22Rv1 (cell line): ENCODE measurements at regions not wholly inside any gene's neighbourhood (a gene's known extent, or its start where the extent isn't known, plus 50 kb on each side); places are given as distances from the start of the nearest gene placed in this dataset.

Source experiments
- ZFX ChIP-seq: fragments of 450-650 bp; IDR thresholded peaks from 2 replicates; pipeline ENCODE4 v1.6.1; 2017; ENCODE audit warnings: antibody characterized with exemption, borderline replicate concordance
- TF ChIP-seq, protein P1 (sequence below): fragments of 450-650 bp; IDR thresholded peaks from 2 replicates; pipeline ENCODE4 v1.5.1; 2017; ENCODE audit warnings: mild to moderate bottlenecking

DNA sequence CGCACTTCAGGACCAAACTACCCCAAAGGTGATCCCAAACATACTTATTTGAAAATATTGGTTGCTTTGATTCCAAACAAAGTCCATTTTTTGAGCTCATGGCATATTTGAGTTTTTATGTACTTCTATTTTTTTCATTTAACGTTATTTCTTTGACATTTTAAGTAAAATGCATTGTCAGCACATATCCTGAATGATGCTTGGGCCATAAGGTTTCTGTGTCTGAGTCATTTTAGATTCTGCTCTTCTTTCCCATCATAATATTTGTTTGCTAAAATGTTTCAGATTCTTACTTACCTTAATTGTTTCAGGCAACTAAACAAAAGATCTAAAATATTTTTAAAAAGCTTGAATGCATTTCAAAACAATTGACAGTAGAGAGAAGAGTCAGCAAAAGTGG lies 998.2 kb downstream of the REEP3 start:
- TF ChIP-seq, protein P1, sequence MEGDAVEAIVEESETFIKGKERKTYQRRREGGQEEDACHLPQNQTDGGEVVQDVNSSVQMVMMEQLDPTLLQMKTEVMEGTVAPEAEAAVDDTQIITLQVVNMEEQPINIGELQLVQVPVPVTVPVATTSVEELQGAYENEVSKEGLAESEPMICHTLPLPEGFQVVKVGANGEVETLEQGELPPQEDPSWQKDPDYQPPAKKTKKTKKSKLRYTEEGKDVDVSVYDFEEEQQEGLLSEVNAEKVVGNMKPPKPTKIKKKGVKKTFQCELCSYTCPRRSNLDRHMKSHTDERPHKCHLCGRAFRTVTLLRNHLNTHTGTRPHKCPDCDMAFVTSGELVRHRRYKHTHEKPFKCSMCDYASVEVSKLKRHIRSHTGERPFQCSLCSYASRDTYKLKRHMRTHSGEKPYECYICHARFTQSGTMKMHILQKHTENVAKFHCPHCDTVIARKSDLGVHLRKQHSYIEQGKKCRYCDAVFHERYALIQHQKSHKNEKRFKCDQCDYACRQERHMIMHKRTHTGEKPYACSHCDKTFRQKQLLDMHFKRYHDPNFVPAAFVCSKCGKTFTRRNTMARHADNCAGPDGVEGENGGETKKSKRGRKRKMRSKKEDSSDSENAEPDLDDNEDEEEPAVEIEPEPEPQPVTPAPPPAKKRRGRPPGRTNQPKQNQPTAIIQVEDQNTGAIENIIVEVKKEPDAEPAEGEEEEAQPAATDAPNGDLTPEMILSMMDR = no peak
- no peak for TF ChIP-seq ZFX
